ENCODE measurements at regions not wholly inside any gene's neighbourhood (a gene's known extent, or its start where the extent isn't known, plus 50 kb on each side); places are given as distances from the start of the nearest gene placed in this dataset.

DNA sequence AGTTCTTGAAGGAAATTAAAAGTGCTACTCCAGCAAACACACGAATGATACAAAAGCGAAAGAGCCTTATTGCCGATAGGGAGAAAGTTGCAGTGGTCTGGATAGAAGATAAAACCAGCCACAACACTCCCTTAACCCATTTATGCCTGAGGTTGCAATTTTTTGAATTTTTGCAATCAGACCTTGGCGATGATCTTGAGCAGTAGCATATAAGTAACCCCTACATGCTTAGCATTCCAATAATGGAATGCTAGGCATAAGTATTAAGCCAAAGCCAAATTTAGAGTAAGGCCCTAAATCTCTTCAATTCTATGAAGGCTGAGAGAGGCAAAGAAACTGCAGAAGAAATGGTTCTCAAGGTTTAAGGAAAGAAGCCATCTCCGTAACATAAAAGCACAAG, 153.5 kb downstream of the SLC28A3 start:
- RAD21 ChIA-PET (ENCODE audit: low non-redundant PET in 1 of 2, low total read pairs in 2 of 2, uncharacterized antibody in 2 of 2, unreplicated experiment in 2 of 2): no interaction called here
- Histone ChIP-seq H3K79me2 (ENCODE audit: insufficient read depth, low read length) (no peaks in the 10 kb centered on the region), H3K4me3 (replicated peaks in 1 of 2; ENCODE audit: low read depth in 1 of 2, low read length in 2 of 2) (no peak overlapping the region), H3K27ac (ENCODE audit: low read depth, low read length) (no peak overlapping the region), H3K9ac (ENCODE audit: low read length) (no peak overlapping the region), H3K9me3 (ENCODE audit: control insufficient read depth in 1 of 2, insufficient read depth in 1 of 2, low read depth in 1 of 2, low read length in 2 of 2) (no peaks in the 10 kb centered on the region), H3K4me1 (ENCODE audit: control insufficient read depth in 1 of 2, insufficient read depth in 2 of 2, low read length in 2 of 2) (peaks cover 0 to 2% of the 10 kb centered on the region in 2 experiments; a peak in 2 of 4 replicates), H3K27me3 (ENCODE audit: insufficient read depth, low read length) (0 out of 2 replicates have a peak, but pooled peaks cover 2% of the 10 kb centered on the region), H2AFZ (ENCODE audit: low read depth, low read length, poor library complexity, severe bottlenecking) (no peak overlapping the region), H3K4me2 (ENCODE audit: low read length) (no peak overlapping the region), H4K20me1 (ENCODE audit: insufficient read depth) (no peaks in the 10 kb centered on the region), H3K9me2 (ENCODE audit: insufficient read depth) (no peaks in the 10 kb centered on the region), H3K36me3 (ENCODE audit: control insufficient read depth in 1 of 2, insufficient read depth in 2 of 2, low read length in 2 of 2) (no peaks in the 10 kb centered on the region)
- POLR2A ChIA-PET: no interaction called here
- BruUV-seq (replicated peaks): no TSS peak
- no peak for TF ChIP-seq MAX (IDR thresholded peaks at IDR 0.05)
- no peak for TF ChIP-seq SIN3A (IDR thresholded peaks at IDR 0.05; ENCODE audit: low read depth)
- TF ChIP-seq EZH2 (IDR thresholded peaks at IDR 0.05): no peak
- TF ChIP-seq ZFX (IDR thresholded peaks at IDR 0.05): no peak
- no peak for TF ChIP-seq JUND (IDR thresholded peaks at IDR 0.05)
- no peak for TF ChIP-seq EZH2phosphoT487 (IDR thresholded peaks at IDR 0.05; ENCODE audit: borderline replicate concordance)
- no peak for TF ChIP-seq CBX3 (IDR thresholded peaks at IDR 0.05; ENCODE audit: low read depth)
- no peak for TF ChIP-seq CEBPB (IDR thresholded peaks at IDR 0.05; ENCODE audit: low read depth)
- TF ChIP-seq REST (IDR thresholded peaks at IDR 0.05; ENCODE audit: low read depth): no peak
- no peak for TF ChIP-seq EGR1 (IDR thresholded peaks at IDR 0.05; ENCODE audit: low read depth)
- DNase-seq (ENCODE audit: low read depth, low spot score): no peak
- no peak for ATAC-seq
- CTCF ChIA-PET: no interaction called here
- intact Hi-C loops (cut with micrococcal nuclease): no loop called here

Measured in HCT116 (cell line).